GM19240 (cell line): ENCODE measurements at regions not wholly inside any gene's neighbourhood (a gene's known extent, or its start where the extent isn't known, plus 50 kb on each side); places are given as distances from the start of the nearest gene placed in this dataset.

Experiments used
- DNase-seq: peaks from one replicate; pipeline ENCODE4 v3.0.0; 2011; ENCODE audit warnings: low spot score; ENCODE audit not compliant: insufficient read length

- DNase-seq = no peak
Measured at GRCh38 chr22:48855593-48856307, 971.9 kb downstream of the BRD1 start.

GRCh38 chr22:48855013-48855412, 972.7 kb downstream of the BRD1 start:
- no peak for DNase-seq

GRCh38 chr22:48853627-48854240, 973.9 kb downstream of the BRD1 start:
- no peak for DNase-seq

- no peak for DNase-seq
Measured at GRCh38 chr22:48851933-48852549, 975.6 kb downstream of the BRD1 start.

- no peak for DNase-seq
Measured at GRCh38 chr22:48850658-48851287, 976.9 kb downstream of the BRD1 start.

- DNase-seq = no peak
Measured at GRCh38 chr22:48849963-48850657, 977.6 kb downstream of the BRD1 start.

GRCh38 chr22:48849219-48849912, 978.3 kb downstream of the BRD1 start:
- no peak for DNase-seq

- DNase-seq = no peak
Measured at GRCh38 chr22:48846200-48846599, 981.5 kb downstream of the BRD1 start.

- DNase-seq = no peak
Measured at GRCh38 chr22:48845356-48845936, 982.2 kb downstream of the BRD1 start.

- no peak for DNase-seq
Measured at GRCh38 chr22:48844056-48844675, 983.5 kb downstream of the BRD1 start.

- DNase-seq = no peak
Measured at GRCh38 chr22:48843640-48844039, 984.0 kb downstream of the BRD1 start.

- DNase-seq = no peak
Measured at GRCh38 chr22:48842976-48843375, 984.7 kb downstream of the BRD1 start.

- DNase-seq = no peak
Measured at GRCh38 chr22:48842583-48842945, 985.1 kb downstream of the BRD1 start.

GRCh38 chr22:48841881-48842582, 985.6 kb downstream of the BRD1 start:
- DNase-seq = no peak

- no peak for DNase-seq
Measured at GRCh38 chr22:48840112-48840949, 987.3 kb downstream of the BRD1 start.

GRCh38 chr22:48838846-48839730, 988.6 kb downstream of the BRD1 start:
- no peak for DNase-seq

- no peak for DNase-seq
Measured at GRCh38 chr22:48838376-48838775, 989.3 kb downstream of the BRD1 start.
